ENCODE measurements at regions not wholly inside any gene's neighbourhood (a gene's known extent, or its start where the extent isn't known, plus 50 kb on each side); places are given as distances from the start of the nearest gene placed in this dataset.

DNA sequence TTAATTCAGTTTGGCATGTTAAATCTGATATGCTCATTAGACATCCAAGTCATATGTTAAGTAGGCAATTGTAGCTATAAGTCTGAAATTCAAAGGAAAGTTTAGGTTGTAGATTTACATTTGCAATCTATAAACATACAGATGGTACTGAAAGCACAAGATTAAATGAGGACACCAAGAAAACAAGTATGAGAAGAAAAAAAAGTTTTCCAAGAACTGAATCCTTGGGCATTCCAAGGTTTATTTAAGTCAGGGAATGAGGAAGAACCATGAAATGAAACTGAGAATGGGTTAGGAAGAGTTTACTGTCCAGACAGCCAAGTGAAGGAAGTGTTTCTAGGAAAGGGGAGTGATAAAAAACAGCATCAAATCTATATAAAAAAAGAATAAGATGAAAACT is 756.1 kb upstream of the DPPA4 start:
- TF ChIP-seq TARDBP (IDR thresholded peaks at IDR 0.05) (no peak), ARNT (IDR thresholded peaks at IDR 0.05) (no peak), SUZ12 (IDR thresholded peaks at IDR 0.05) (no peak), ELF4 (IDR thresholded peaks at IDR 0.05) (no peak), BHLHE40 (IDR thresholded peaks at IDR 0.05; ENCODE audit: borderline replicate concordance) (no peak), LEF1 (IDR thresholded peaks at IDR 0.05; ENCODE audit: borderline replicate concordance) (no peak), SP1 (IDR thresholded peaks at IDR 0.05) (no peak), ZNF384 (IDR thresholded peaks at IDR 0.05) (no peak), FOXK2 (IDR thresholded peaks at IDR 0.05) (no peak), HDGF (IDR thresholded peaks at IDR 0.05; ENCODE audit: borderline replicate concordance) (no peak), FOXA1 (IDR thresholded peaks at IDR 0.05) (no peak), NFRKB (IDR thresholded peaks at IDR 0.05) (no peak), FOXM1 (IDR thresholded peaks at IDR 0.05; ENCODE audit: borderline replicate concordance) (no peak)
- TF ChIP-seq, protein P1, sequence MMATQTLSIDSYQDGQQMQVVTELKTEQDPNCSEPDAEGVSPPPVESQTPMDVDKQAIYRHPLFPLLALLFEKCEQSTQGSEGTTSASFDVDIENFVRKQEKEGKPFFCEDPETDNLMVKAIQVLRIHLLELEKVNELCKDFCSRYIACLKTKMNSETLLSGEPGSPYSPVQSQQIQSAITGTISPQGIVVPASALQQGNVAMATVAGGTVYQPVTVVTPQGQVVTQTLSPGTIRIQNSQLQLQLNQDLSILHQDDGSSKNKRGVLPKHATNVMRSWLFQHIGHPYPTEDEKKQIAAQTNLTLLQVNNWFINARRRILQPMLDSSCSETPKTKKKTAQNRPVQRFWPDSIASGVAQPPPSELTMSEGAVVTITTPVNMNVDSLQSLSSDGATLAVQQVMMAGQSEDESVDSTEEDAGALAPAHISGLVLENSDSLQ (IDR thresholded peaks at IDR 0.05): no peak

Data from HEK293T (cell line).